ENCODE measurements at regions not wholly inside any gene's neighbourhood (a gene's known extent, or its start where the extent isn't known, plus 50 kb on each side); places are given as distances from the start of the nearest gene placed in this dataset.

- peak; percentile 41 for DNase-seq
Observed at GRCh38 chr22:49499433-49500075, 328.1 kb downstream of the BRD1 start.

GRCh38 chr22:49497266-49497665 is 330.4 kb downstream of the BRD1 start:
- DNase-seq, result no peak

GRCh38 chr22:49494555-49494954 is 333.1 kb downstream of the BRD1 start:
- DNase-seq, result no peak

- no peak for DNase-seq
Observed at GRCh38 chr22:49492741-49493251, 334.9 kb downstream of the BRD1 start.

GRCh38 chr22:49492308-49492707 is 335.4 kb downstream of the BRD1 start:
- DNase-seq, result no peak

GRCh38 chr22:49491726-49492125 is 335.9 kb downstream of the BRD1 start:
- no peak for DNase-seq

GRCh38 chr22:49491221-49491635 is 336.4 kb downstream of the BRD1 start:
- no peak for DNase-seq

- DNase-seq, result no peak
Observed at GRCh38 chr22:49490692-49491091, 337.0 kb downstream of the BRD1 start.

- no peak for DNase-seq
Observed at GRCh38 chr22:49489821-49490220, 337.9 kb downstream of the BRD1 start.

- no peak for DNase-seq
Observed at GRCh38 chr22:49488943-49489342, 338.7 kb downstream of the BRD1 start.

- DNase-seq, result no peak
Observed at GRCh38 chr22:49487950-49488349, 339.7 kb downstream of the BRD1 start.

- no peak for DNase-seq
Observed at GRCh38 chr22:49486225-49486624, 341.4 kb downstream of the BRD1 start.

GRCh38 chr22:49483946-49484345 is 343.7 kb downstream of the BRD1 start:
- DNase-seq, result no peak

GRCh38 chr22:49483281-49483870 is 344.3 kb downstream of the BRD1 start:
- no peak for DNase-seq

- DNase-seq, result no peak
Observed at GRCh38 chr22:49482811-49483210, 344.9 kb downstream of the BRD1 start.

- DNase-seq, result no peak
Observed at GRCh38 chr22:49481659-49482399, 345.8 kb downstream of the BRD1 start.

GRCh38 chr22:49480896-49481658 is 346.6 kb downstream of the BRD1 start:
- no peak for DNase-seq

GRCh38 chr22:49480331-49480730 is 347.3 kb downstream of the BRD1 start:
- DNase-seq, result no peak

- DNase-seq, result no peak
Observed at GRCh38 chr22:49479566-49479965, 348.1 kb downstream of the BRD1 start.

- no peak for DNase-seq
Observed at GRCh38 chr22:49476800-49477400, 350.8 kb downstream of the BRD1 start.

- no peak for DNase-seq
Observed at GRCh38 chr22:49476176-49476575, 351.5 kb downstream of the BRD1 start.

- no peak for DNase-seq
Observed at GRCh38 chr22:49475253-49475652, 352.4 kb downstream of the BRD1 start.

- no peak for DNase-seq
Observed at GRCh38 chr22:49473286-49473685, 354.4 kb downstream of the BRD1 start.

All from hematopoietic multipotent progenitor cell treated with erythropoietin and hydrocortisone succinate and interleukin-3 and kit ligand, for 4 days (in vitro differentiated cells).